GM10248 (cell line): ENCODE measurements at regions not wholly inside any gene's neighbourhood (a gene's known extent, or its start where the extent isn't known, plus 50 kb on each side); places are given as distances from the start of the nearest gene placed in this dataset.
"Not testable (repeated sequence)": the region's sequence is repeated elsewhere in the genome, so short reads cannot be mapped to it uniquely, and the experiment has no call there.

ENCODE experiments used
- CTCF ChIA-PET: fragments of 300-600 bp; sonication (Branson Sonifier 250); formaldehyde crosslinking; extraction: SDS; loops from one replicate; lab custom pipeline; 2021; ENCODE audit warnings: antibody characterized with exemption; lab: Yijun Ruan, JAX
- POLR2A ChIA-PET: fragments of 350-650 bp; sonication (Branson Sonifier 250); formaldehyde crosslinking; extraction: SDS; loops from one replicate; lab custom pipeline; 2020; ENCODE audit warnings: antibody characterized with exemption; lab: Yijun Ruan, JAX
- DNase-seq: peaks from one replicate; pipeline ENCODE4 v3.0.0; 2012; ENCODE audit errors: extremely low spot score
- TF ChIP-seq, protein P1 (sequence below): IDR thresholded peaks from 2 replicates; pipeline ENCODE4 v1.5.1; 2012; ENCODE audit warnings: mild to moderate bottlenecking, low read depth; ENCODE audit errors: extremely low read depth, missing control alignments, control extremely low read depth

DNA sequence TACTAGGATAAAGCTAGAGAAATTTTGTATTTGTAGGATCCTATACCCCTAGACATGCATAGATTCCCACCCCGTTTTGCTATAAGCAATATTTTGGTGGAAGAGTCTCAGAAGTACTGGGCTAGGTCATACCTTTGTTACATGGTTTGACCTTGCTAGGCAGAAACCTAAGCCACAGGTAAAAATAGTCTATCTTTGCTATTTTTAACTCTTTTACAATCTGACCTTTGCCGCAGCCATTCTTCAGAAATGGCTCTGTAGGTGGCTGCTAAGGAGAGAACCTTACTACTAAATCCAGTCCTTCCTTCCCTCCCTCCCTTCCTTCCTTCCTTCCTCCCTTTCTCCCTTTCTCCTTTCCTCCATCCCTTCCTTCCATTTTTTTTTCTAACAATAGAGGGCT, 242.9 kb upstream of the SEL1L start:
- ChIA-PET CTCF (no interaction called here), POLR2A (no interaction called here)
- TF ChIP-seq, protein P1, sequence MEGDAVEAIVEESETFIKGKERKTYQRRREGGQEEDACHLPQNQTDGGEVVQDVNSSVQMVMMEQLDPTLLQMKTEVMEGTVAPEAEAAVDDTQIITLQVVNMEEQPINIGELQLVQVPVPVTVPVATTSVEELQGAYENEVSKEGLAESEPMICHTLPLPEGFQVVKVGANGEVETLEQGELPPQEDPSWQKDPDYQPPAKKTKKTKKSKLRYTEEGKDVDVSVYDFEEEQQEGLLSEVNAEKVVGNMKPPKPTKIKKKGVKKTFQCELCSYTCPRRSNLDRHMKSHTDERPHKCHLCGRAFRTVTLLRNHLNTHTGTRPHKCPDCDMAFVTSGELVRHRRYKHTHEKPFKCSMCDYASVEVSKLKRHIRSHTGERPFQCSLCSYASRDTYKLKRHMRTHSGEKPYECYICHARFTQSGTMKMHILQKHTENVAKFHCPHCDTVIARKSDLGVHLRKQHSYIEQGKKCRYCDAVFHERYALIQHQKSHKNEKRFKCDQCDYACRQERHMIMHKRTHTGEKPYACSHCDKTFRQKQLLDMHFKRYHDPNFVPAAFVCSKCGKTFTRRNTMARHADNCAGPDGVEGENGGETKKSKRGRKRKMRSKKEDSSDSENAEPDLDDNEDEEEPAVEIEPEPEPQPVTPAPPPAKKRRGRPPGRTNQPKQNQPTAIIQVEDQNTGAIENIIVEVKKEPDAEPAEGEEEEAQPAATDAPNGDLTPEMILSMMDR: no peak
- DNase-seq: no peak

GRCh38 chr14:81781798-81782197, 248.1 kb upstream of the SEL1L start:
- POLR2A ChIA-PET, DNase-seq: not testable (repeated sequence)
- CTCF ChIA-PET: interaction anchor here (1.1 kb wide), 1 partner anchor 10 kb away, joined by 3 read pairs; no protein-coding TSS in a partner anchor

DNA sequence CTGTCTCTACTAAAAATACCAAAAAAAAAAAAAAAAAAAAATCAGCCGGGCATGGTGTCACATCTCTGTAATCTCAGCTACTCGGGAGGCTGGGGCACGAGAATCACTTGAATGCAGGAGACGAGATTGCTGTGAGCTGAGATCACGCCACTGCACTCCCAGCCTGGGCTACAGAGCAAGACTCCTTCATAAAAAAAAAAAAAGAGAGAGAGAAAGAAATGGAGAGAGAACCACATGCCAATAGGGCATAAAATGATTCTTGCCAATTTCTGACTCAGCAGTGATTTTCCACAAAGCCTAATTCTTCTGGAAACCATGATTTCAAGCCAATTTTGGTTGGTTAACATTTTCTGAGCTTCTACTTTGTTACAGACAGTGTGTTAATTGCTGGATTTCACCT, 250.4 kb upstream of the SEL1L start:
- POLR2A ChIA-PET: no interaction called here
- no peak for DNase-seq
- CTCF ChIA-PET: no interaction called here

DNA sequence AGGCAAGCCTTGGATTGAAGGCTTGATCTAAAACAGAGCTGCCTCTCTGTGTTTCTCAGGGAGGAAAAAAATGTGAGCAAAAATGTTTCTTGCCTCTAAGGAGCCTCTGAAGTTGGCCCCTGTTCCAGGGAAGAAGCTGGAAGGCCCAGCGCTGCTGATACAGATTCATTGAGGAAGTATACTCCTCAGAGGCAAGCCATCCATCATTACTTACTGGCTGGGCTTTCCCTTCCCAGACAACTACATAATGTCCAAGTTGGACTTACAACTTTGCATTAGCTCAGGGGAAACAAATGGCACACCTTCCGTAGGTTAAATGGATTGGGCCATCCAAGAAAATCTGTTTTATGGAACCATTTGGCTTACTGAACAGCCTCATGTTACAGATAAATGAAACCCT, 263.7 kb upstream of the SEL1L start:
- POLR2A ChIA-PET: no interaction called here

More for the DNA sequence above, 250.4 kb upstream of the SEL1L start:
- TF ChIP-seq, protein P1: no peak

DNA sequence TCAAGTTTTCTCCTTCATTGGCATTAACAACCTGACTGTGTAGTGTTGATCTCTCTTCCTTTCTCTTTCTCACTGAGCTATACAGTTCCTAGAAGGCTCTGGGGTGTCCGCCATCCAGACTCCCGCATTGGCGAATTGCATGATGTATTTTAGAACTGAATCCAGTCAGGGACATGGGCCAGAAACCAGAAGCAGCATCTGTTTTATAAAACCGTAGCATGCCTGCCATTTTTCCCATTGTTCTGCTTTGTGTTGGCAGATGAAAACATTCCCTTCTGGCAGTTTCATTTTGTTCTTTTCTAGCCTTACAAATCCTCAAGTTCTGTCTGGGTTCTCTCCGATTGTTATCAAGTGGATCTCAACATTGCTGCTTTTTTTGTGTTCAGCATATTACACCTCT, 268.3 kb upstream of the SEL1L start:
- TF ChIP-seq, protein P1: no peak
- POLR2A ChIA-PET: no interaction called here
- no peak for DNase-seq
- CTCF ChIA-PET: no interaction called here

More for the DNA sequence above, 263.7 kb upstream of the SEL1L start:
- TF ChIP-seq, protein P1: no peak
- DNase-seq: no peak
- CTCF ChIA-PET: no interaction called here

DNA sequence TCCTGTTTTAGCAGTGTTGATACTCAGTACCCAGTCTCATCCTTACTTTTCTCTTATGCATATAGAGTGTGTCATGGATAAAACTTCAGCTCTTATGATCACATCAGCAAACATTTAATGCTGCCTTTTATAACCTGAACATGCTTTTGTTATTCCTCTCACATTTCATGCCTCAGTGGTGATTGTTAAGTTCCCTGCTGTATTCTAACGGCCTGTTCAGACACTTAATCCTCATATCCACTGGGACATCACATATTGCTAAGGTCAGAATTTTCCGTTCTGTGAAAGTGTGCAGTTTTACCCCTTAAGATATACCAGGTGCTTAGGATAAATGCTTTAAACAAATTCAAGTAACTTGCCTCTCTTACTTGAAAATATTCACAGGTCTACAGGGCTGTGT, 268.7 kb upstream of the SEL1L start:
- DNase-seq: no peak
- ChIA-PET CTCF (no interaction called here), POLR2A (no interaction called here)
- TF ChIP-seq, protein P1: no peak

- DNase-seq: no peak
- CTCF ChIA-PET: no interaction called here
- TF ChIP-seq, protein P1: no peak
- POLR2A ChIA-PET: no interaction called here
Observed at GRCh38 chr14:81805785-81806184, 272.1 kb upstream of the SEL1L start.
